ENCODE measurements at regions not wholly inside any gene's neighbourhood (a gene's known extent, or its start where the extent isn't known, plus 50 kb on each side); places are given as distances from the start of the nearest gene placed in this dataset.

DNA sequence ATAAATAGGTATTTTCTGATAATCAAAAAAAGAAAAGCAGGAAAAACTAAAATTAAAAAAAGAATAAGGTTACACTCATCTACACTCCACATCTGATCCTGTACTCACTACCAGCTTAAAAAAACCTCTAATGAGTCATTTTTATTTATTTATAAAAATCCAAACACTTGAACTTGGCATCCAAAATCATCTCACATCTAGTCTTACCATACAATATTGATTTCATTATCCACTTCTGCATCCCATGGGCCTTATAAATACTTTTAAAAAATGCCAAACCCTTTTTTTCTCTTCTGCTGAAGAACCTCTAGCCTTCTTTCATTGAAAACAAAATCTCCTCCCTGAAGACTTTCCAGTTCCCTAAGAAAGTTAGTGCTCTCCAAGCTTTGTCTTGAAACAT is 109.7 kb downstream of the TMTC3 start:
- H3K36me3 Mint-ChIP-seq (ENCODE audit: low read depth), result no peaks in the 10 kb centered on the region
- peaks cover 7% of the 10 kb centered on the region for H3K27me3 Mint-ChIP-seq
- ATAC-seq (no peak), DNase-seq (no peak)
- H3K27ac Mint-ChIP-seq, result no peak overlapping the region
- POLR2A ChIA-PET, result no interaction called here
- H3K9me3 Mint-ChIP-seq, result no peaks in the 10 kb centered on the region
- intact Hi-C loops (cut with micrococcal nuclease), result no loop called here
- CTCF ChIA-PET, result no interaction called here
- H3K4me3 Mint-ChIP-seq, result no peak overlapping the region
- no peaks in the 10 kb centered on the region for H3K4me1 Mint-ChIP-seq (ENCODE audit: low read depth)
- TF ChIP-seq, protein P1, sequence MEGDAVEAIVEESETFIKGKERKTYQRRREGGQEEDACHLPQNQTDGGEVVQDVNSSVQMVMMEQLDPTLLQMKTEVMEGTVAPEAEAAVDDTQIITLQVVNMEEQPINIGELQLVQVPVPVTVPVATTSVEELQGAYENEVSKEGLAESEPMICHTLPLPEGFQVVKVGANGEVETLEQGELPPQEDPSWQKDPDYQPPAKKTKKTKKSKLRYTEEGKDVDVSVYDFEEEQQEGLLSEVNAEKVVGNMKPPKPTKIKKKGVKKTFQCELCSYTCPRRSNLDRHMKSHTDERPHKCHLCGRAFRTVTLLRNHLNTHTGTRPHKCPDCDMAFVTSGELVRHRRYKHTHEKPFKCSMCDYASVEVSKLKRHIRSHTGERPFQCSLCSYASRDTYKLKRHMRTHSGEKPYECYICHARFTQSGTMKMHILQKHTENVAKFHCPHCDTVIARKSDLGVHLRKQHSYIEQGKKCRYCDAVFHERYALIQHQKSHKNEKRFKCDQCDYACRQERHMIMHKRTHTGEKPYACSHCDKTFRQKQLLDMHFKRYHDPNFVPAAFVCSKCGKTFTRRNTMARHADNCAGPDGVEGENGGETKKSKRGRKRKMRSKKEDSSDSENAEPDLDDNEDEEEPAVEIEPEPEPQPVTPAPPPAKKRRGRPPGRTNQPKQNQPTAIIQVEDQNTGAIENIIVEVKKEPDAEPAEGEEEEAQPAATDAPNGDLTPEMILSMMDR (IDR thresholded peaks at IDR 0.05), result no peak

DNA sequence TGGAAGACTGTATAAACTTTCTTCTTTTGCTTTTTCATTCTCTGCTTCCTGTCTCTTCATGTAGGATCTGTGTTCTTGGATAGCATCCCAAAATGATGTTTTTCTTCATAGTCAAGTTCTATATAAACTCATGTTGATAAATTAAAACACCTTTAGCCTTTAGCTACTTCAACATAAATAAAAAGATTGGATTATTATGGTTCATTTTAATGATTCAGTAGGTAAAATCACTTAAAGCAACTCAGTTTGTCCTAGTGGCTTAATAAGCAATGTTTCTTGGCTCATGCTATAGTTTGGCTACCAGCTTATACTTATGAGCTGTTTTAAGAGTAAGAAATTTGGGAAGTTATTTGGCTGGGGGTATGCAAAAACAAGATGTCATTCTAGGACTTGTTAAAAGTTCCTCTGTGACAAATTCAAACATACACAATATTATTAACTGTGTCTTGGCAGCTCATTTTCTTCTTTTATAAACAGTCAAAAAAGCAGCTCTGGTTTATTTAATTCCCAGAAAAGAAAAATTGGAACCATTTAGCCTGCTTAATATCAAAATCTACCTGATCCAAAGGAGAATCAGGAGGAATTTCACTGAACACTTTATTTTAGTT is 111.4 kb downstream of the TMTC3 start:
- ATAC-seq (no peak), DNase-seq (no peak)
- H3K4me1 Mint-ChIP-seq (ENCODE audit: low read depth), result no peaks in the 10 kb centered on the region
- H3K27ac Mint-ChIP-seq, result no peak overlapping the region
- intact Hi-C loops (cut with micrococcal nuclease), result no loop called here
- ChIA-PET POLR2A (no interaction called here), CTCF (no interaction called here)
- TF ChIP-seq, protein P1 (IDR thresholded peaks at IDR 0.05), result no peak
- H3K36me3 Mint-ChIP-seq (ENCODE audit: low read depth), result no peaks in the 10 kb centered on the region
- no peaks in the 10 kb centered on the region for H3K9me3 Mint-ChIP-seq
- H3K27me3 Mint-ChIP-seq, result peaks cover 7% of the 10 kb centered on the region
- H3K4me3 Mint-ChIP-seq, result no peak overlapping the region

DNA sequence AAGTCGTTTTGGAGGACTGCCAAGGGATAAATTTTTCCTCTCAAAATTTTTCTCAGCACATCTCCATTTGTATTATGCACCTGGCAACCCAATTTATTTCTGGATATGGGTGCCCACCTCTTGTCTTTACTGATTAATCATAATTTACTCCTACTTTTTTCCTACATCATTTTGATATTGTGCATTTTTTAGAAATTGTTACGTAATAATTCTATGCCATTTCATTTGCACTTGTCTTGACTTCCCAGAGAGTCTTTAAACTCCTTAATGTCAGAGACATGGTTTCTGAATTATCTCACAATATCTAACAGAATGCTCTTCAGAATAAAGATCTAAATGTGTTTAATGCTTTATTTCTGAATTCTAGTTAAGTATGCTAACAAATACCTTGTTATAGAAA is 113.1 kb downstream of the TMTC3 start:
- ATAC-seq, result no peak
- intact Hi-C loops (cut with micrococcal nuclease), result no loop called here
- no peak overlapping the region for H3K27ac Mint-ChIP-seq
- H3K4me3 Mint-ChIP-seq, result no peak overlapping the region
- TF ChIP-seq, protein P1 (IDR thresholded peaks at IDR 0.05), result no peak
- CTCF ChIA-PET, result no interaction called here
- H3K36me3 Mint-ChIP-seq (ENCODE audit: low read depth), result no peaks in the 10 kb centered on the region
- DNase-seq, result no peak
- POLR2A ChIA-PET, result no interaction called here
- no peaks in the 10 kb centered on the region for H3K9me3 Mint-ChIP-seq
- H3K27me3 Mint-ChIP-seq, result peaks cover 3% of the 10 kb centered on the region
- H3K4me1 Mint-ChIP-seq (ENCODE audit: low read depth), result no peaks in the 10 kb centered on the region

DNA sequence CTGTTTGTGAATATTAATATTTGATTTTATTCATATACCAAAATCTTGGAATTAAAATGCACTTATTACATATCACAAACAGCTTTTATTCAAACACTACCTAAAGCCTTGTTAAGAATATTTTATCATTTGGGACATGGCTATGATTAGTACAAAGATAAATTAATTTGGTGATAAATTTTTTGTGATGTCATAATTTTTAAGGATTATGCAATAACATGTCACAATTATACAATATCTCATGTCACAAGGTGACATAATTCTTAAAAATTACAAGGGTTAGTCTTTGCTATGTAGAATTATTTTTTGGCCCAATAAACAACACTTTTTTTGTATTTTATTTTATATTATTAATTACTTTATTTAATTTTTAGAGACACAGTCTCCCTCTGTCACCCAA is 113.7 kb downstream of the TMTC3 start:
- Mint-ChIP-seq H3K27ac (no peak overlapping the region), H3K36me3 (ENCODE audit: low read depth) (no peaks in the 10 kb centered on the region), H3K9me3 (no peaks in the 10 kb centered on the region), H3K27me3 (peaks cover 3% of the 10 kb centered on the region), H3K4me3 (no peak overlapping the region), H3K4me1 (ENCODE audit: low read depth) (no peaks in the 10 kb centered on the region)
- POLR2A ChIA-PET, result no interaction called here
- DNase-seq (no peak), ATAC-seq (no peak)
- TF ChIP-seq, protein P1 (IDR thresholded peaks at IDR 0.05), result no peak
- CTCF ChIA-PET, result no interaction called here
- intact Hi-C loops (cut with micrococcal nuclease), result no loop called here

DNA sequence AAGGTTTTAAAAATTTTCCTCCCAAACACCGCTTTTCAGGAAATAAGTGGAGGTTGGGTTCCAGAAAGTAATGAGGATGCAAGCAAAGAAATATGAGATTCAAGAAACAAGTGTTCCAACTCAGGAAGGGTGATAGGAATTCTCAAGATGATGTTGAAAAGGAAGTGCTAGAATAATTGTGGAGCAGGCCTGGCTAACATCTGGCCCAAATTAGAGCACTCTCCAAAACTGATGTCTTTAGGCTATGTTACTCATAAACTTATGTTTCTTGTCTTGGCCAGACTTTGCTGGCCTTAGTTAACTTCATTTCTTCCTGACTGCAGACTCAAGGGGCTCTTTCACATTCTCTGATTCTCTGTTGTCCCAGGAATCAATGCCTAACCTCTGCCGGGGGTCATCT is 116.3 kb downstream of the TMTC3 start:
- Mint-ChIP-seq H3K27ac (no peak overlapping the region), H3K4me1 (ENCODE audit: low read depth) (no peaks in the 10 kb centered on the region), H3K4me3 (no peak overlapping the region), H3K36me3 (ENCODE audit: low read depth) (no peaks in the 10 kb centered on the region), H3K9me3 (no peaks in the 10 kb centered on the region), H3K27me3 (peaks cover 5% of the 10 kb centered on the region)
- ATAC-seq, result no peak
- intact Hi-C loops (cut with micrococcal nuclease), result no loop called here
- POLR2A ChIA-PET, result no interaction called here
- TF ChIP-seq, protein P1 (IDR thresholded peaks at IDR 0.05), result no peak
- CTCF ChIA-PET, result no interaction called here
- no peak for DNase-seq

Measured in activated CD8-positive, alpha-beta T cell treated with anti-CD3 and anti-CD28 coated beads for 36 hours (primary cell).